ENCODE measurements at regions not wholly inside any gene's neighbourhood (a gene's known extent, or its start where the extent isn't known, plus 50 kb on each side); places are given as distances from the start of the nearest gene placed in this dataset.

DNA sequence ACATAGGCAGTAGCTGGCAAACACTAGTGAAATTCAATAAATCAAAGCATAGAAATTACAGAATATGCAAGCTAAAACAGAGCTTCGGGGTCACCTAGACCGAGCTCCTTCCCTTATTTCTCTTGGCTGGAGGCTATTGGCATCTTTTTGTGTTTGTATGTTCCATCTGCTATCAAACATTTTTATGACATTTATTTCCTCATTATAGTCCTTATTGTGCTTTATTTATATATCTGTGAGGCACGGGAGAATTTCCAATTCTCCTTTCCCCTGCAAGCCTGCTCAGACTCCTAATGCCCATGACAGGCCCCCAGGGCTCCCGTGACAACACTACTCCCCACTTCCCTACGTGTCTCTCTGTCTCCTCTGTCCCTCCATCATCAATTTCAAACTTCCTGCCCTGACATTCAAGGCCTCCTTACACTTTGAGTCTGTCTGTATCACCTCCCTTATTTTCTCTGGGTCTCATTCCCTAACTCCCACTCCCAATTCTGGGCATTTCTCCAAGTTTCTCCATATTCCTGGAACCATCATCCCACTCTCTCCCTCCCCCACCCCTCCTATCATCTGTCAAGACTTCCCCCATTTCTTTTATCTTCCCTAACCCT, 316.9 kb downstream of the OSR1 start:
- TF ChIP-seq CTCF (IDR thresholded peaks at IDR 0.05) (no peak), POLR2A (IDR thresholded peaks at IDR 0.05) (no peak)

Measured in thyroid gland (tissue), 4 donors.